Gastrocnemius medialis (tissue), 4 donors: ENCODE measurements at regions not wholly inside any gene's neighbourhood (a gene's known extent, or its start where the extent isn't known, plus 50 kb on each side); places are given as distances from the start of the nearest gene placed in this dataset.

Source experiments
- POLR2A ChIP-seq, 2 donors: fragments of 450-650 bp; IDR thresholded peaks; one replicate each; pipeline ENCODE4 v1.6.1; 2017; ENCODE audit warnings: antibody characterized with exemption in 2 of 2, mild to moderate bottlenecking in 2 of 2, moderate library complexity in 2 of 2
- TF ChIP-seq, protein P1 (sequence below), 5 experiments: fragments of 450-650 bp in 3 of 5; fragments of 200-600 bp in 2 of 5; sonication (generic) in 2 of 5; IDR thresholded peaks in 4 of 5; conservative IDR thresholded peaks in 1 of 5; 1 replicate in 4 of 5; 2 replicates in 1 of 5; pipeline ENCODE4 v1.5.1; 2016 to 2019; ENCODE audit warnings: antibody characterized with exemption in 5 of 5, mild to moderate bottlenecking in 3 of 5, moderate library complexity in 3 of 5

DNA sequence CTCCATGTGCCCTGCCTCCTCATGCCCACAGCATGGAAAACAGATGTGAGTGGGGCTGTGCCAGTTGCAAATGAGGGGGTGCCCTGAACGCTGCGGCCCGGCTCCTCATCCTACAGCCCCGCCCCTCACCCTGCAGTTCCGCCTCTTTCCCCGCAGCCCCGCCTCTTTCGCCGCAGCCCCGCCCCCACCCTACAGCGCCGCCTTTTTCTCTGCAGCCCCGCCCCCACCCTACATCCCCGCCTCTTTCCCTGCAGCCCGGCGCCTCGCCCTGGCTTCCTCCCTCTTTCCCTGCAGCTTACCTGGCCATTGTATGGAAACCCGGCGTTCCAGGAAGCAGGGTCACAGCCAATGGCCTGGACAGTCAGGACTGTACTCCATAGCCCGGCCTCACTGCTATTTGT, 284.9 kb downstream of the TLE3 start:
- TF ChIP-seq, protein P1, sequence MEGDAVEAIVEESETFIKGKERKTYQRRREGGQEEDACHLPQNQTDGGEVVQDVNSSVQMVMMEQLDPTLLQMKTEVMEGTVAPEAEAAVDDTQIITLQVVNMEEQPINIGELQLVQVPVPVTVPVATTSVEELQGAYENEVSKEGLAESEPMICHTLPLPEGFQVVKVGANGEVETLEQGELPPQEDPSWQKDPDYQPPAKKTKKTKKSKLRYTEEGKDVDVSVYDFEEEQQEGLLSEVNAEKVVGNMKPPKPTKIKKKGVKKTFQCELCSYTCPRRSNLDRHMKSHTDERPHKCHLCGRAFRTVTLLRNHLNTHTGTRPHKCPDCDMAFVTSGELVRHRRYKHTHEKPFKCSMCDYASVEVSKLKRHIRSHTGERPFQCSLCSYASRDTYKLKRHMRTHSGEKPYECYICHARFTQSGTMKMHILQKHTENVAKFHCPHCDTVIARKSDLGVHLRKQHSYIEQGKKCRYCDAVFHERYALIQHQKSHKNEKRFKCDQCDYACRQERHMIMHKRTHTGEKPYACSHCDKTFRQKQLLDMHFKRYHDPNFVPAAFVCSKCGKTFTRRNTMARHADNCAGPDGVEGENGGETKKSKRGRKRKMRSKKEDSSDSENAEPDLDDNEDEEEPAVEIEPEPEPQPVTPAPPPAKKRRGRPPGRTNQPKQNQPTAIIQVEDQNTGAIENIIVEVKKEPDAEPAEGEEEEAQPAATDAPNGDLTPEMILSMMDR (IDR thresholded peaks at IDR 0.05 in 4 of 5, conservative IDR thresholded peaks at IDR 0.05 in 1 of 5), result no peak
- no peak for TF ChIP-seq POLR2A (IDR thresholded peaks at IDR 0.05)
